ENCODE measurements at regions not wholly inside any gene's neighbourhood (a gene's known extent, or its start where the extent isn't known, plus 50 kb on each side); places are given as distances from the start of the nearest gene placed in this dataset.
"Not testable (repeated sequence)": the region's sequence is repeated elsewhere in the genome, so short reads cannot be mapped to it uniquely, and the experiment has no call there.

DNA sequence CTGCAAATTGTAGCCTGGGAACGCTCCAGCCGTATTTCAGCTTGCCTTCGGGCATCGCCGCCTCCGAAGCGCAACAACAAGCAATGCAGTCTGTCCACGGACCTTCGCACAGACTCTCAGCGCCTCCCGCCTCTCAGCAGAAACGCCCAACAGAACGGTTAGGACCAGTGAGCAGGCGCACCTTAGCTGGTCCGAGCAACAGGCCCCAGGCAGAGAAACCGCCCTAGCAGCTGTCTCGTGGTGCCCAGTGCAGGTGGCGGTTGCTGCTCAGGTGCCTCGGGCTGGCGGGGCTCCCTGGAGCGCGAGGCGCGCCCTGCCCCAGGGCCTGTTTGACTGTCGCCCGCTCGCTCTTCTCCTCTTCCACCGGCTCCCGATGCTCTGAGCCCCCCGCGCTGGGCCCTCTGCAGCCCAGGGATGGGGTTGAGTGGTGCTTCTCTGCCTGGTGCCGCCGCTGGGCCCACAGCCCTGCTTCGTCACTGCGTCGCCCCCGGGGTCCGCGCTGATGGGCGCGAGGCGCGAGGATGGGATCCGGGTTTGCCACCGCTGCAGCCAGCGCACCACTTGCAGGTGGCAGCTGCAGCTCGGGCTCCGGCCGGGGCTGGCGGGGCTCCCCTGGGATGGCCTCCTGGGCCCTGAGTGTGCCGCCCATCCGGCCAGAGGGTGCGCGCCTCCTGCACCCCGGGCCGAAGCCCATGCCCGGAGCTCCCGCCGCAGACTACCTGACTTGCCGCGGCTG lies 268.4 kb upstream of the FRG2C start:
- TF ChIP-seq, protein P1, sequence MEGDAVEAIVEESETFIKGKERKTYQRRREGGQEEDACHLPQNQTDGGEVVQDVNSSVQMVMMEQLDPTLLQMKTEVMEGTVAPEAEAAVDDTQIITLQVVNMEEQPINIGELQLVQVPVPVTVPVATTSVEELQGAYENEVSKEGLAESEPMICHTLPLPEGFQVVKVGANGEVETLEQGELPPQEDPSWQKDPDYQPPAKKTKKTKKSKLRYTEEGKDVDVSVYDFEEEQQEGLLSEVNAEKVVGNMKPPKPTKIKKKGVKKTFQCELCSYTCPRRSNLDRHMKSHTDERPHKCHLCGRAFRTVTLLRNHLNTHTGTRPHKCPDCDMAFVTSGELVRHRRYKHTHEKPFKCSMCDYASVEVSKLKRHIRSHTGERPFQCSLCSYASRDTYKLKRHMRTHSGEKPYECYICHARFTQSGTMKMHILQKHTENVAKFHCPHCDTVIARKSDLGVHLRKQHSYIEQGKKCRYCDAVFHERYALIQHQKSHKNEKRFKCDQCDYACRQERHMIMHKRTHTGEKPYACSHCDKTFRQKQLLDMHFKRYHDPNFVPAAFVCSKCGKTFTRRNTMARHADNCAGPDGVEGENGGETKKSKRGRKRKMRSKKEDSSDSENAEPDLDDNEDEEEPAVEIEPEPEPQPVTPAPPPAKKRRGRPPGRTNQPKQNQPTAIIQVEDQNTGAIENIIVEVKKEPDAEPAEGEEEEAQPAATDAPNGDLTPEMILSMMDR (IDR thresholded peaks at IDR 0.05) = no peak
- ATAC-seq = no peak
- Histone ChIP-seq H3K4me1 (peaks cover 0 to 11% of the 10 kb centered on the region in 2 donors), H3K36me3 (no peaks in the 10 kb centered on the region), H3K4me3 (peak overlapping the region in 1 of 2 donors; percentile 12), H3K9me3 (peaks cover 0 to 3% of the 10 kb centered on the region in 2 donors), H3K27me3 (no peaks in the 10 kb centered on the region), H3K27ac (no peak overlapping the region)
- intact Hi-C loops (cut with DNase I) = no loop called here
- DNase-seq = peak in 1 of 4 donors; percentile 77

DNA sequence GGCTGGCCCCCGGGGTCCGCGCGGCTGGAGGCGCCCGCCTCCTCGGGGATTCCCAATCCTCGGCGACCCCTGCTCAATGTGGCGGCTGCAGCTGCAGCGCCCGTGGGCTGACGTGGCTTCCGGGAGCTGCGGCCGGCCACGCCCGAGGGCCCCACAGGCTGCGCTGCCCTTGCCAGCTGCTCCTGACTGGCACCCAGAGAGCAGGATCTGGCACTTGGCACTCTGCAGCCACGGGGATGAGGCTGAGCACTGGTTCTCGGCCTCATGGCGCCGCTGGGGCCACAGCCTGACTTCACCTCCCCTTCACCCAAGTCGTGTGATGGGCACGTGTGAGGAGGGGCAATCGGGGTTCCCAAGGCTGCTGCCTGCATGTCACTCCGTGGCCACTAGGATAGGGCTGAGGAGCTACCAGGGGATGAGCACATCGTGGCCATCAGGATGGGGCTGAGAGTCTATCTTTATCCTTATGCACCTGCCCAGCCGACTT lies 267.8 kb upstream of the FRG2C start:
- H3K4me3 ChIP-seq = peak overlapping the region in 1 of 2 donors; percentile 12
- peak; percentile 41 for ATAC-seq

DNA sequence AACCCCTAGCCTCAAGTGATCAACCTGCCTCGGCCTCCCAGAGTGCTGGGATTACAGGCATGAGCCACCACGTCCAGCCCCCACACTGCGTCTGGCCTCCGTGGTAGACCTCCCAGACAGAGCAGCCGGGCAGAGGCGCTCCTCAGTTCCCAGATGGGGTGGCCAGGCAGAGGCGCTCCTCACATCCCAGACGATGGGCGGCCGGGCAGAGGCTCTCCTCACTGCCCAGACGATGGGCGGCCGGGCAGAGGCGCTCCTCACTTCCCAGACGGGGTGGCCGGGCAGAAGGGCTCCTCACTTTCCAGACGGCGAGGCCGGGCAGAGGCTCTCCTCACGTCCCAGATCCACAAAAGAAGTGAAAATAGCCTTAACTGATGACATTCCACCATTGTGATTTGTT lies 266.6 kb upstream of the FRG2C start:
- H3K36me3 ChIP-seq; H3K9me3 ChIP-seq; DNase-seq; ATAC-seq; intact Hi-C loops (cut with DNase I); H3K27me3 ChIP-seq; H3K4me3 ChIP-seq; H3K27ac ChIP-seq: not testable (repeated sequence)
- peaks cover 0 to 11% of the 10 kb centered on the region in 2 donors for H3K4me1 ChIP-seq

More for the DNA sequence above, 267.8 kb upstream of the FRG2C start:
- no peaks in the 10 kb centered on the region for H3K27me3 ChIP-seq
- peaks cover 0 to 3% of the 10 kb centered on the region in 2 donors for H3K9me3 ChIP-seq
- H3K4me1 ChIP-seq = peaks cover 0 to 11% of the 10 kb centered on the region in 2 donors
- TF ChIP-seq, protein P1 (IDR thresholded peaks at IDR 0.05) = no peak
- no peak overlapping the region for H3K27ac ChIP-seq
- no peaks in the 10 kb centered on the region for H3K36me3 ChIP-seq
- intact Hi-C loops (cut with DNase I) = no loop called here
- no peak for DNase-seq

DNA sequence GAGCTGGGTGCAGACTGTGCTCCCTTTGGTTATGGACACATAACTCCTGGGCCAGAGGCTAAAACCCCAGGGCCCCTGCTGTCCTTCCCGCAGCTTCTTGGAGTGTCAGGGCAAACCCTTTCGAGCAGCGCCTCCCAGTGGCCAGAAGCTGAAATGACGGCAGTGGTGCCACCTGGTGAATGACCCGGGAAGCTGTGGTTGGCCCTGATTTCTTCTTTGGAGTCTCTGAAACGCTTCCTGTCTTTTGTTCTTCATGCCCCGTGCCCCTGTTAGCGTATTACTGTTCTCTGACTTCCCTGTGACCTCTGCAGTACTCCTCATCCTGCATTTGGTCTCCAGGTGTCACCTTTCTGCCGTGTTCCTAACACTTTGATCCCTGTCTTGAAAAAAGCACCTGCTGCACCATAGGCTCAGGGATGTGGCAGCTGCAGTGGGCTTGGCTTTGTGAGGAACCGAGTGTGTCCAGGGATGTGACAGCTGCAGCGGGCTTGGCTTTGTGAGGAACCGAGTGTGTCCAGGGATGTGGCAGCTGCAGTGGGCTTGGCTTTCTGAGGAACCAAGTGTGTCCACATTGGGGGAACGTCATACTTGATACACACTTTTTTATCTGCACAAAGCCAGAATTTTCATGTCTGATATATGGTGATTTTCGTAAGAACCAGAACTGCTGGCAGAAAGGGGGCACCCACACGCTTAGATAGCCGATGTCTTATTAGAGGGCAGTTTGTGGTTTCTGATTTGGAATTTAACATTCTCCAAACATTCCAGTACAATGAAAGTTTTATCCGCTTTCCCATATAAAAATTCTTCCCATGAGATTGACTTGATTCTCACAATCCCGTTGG lies 241.8 kb upstream of the FRG2C start:
- ATAC-seq; H3K9me3 ChIP-seq; H3K4me1 ChIP-seq; H3K27ac ChIP-seq; DNase-seq; H3K27me3 ChIP-seq; intact Hi-C loops (cut with DNase I); H3K4me3 ChIP-seq: not testable (repeated sequence)
- TF ChIP-seq, protein P1 (IDR thresholded peaks at IDR 0.05) = peak; percentile 58 to 69
- H3K36me3 ChIP-seq = peaks cover 0 to 22% of the 10 kb centered on the region in 2 donors

DNA sequence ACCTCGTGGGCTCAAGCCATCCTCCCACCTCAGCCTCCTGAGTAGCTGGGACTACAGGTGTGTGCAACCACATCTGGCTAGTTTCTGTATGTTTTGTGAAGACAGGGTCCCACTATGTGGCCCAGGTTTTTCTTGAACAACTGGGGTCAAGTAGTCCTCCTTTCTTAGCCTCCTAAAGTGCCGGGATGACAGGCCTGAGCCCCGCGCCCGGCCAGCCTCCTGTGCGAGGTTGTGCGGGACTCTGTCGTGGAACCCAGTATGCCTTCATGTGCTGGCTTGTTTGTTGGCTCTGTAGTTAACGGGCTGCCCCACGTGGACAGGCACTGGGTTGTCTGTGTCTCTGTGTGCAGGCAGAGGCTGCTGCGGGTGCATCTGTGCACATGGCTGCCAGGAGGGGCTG lies 238.7 kb upstream of the FRG2C start:
- peaks cover 0 to 34% of the 10 kb centered on the region in 2 donors for H3K36me3 ChIP-seq
- not testable (repeated sequence) for ATAC-seq, H3K4me1 ChIP-seq, H3K9me3 ChIP-seq, H3K4me3 ChIP-seq, DNase-seq, H3K27ac ChIP-seq, H3K27me3 ChIP-seq
- intact Hi-C loops (cut with DNase I) = loop anchor here in 1 of 2 donors (5.0 kb wide), 1 partner anchor 128 kb away; no protein-coding TSS in a partner anchor

DNA sequence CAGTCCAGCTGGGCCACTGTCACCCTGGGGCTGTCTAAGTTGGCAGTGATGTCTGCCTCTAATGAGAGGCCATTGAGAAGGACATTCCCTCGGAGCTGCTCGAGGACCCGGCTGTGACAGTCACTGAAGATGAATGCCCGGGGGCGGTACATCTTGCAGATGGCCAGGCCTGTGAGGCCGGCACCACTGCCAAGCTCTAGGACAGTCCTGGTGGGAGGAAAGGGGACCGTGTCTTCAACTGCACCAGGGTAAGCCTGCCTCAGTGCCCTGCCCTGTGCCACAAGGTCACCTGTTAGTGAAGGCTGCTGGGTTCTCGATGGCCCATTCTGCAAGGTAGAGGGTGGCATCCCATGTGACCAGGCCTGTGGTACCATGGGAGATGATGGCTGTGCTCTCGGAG lies 236.6 kb upstream of the FRG2C start:
- H3K27me3 ChIP-seq, H3K4me3 ChIP-seq, ATAC-seq, H3K4me1 ChIP-seq, H3K9me3 ChIP-seq, H3K27ac ChIP-seq: not testable (repeated sequence)
- DNase-seq = peak in 1 of 4 donors; percentile 70
- H3K36me3 ChIP-seq = peaks cover 0 to 46% of the 10 kb centered on the region in 2 donors
- intact Hi-C loops (cut with DNase I) = loop anchor here in 1 of 2 donors (5.0 kb wide), 1 partner anchor 130 kb away; no protein-coding TSS in a partner anchor

DNA sequence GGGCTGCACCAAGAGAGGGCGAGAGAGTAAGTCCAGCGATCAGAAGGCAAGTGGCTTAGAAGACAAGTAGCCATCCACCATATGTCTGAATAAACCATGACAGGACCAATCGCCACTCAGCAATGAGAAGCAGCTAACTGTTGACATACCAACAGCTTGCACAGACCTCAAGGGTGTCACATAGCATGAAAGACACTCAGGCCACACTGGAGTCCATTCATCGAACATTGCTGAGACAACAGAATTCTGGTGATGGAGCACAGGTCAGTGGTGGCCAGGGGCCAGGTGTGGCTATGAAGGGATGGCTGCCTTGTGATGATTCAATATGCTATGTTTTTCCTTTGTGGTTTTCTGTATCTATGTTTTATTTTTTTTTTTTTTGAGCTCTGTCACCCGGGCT lies 236.2 kb upstream of the FRG2C start:
- H3K4me3 ChIP-seq, H3K9me3 ChIP-seq, ATAC-seq, H3K27me3 ChIP-seq, DNase-seq, H3K4me1 ChIP-seq, H3K27ac ChIP-seq: not testable (repeated sequence)
- intact Hi-C loops (cut with DNase I) = loop anchor here in 1 of 2 donors (5.0 kb wide), 1 partner anchor 131 kb away; no protein-coding TSS in a partner anchor
- peaks cover 0 to 46% of the 10 kb centered on the region in 2 donors for H3K36me3 ChIP-seq

Measured in left lung (tissue), 4 donors.